GM10266 (cell line): ENCODE measurements at regions not wholly inside any gene's neighbourhood (a gene's known extent, or its start where the extent isn't known, plus 50 kb on each side); places are given as distances from the start of the nearest gene placed in this dataset.

Source experiments
- DNase-seq: peaks from one replicate; pipeline ENCODE4 v3.0.0; 2012; ENCODE audit errors: extremely low spot score
- CTCF ChIP-seq: IDR thresholded peaks from 2 replicates; pipeline ENCODE4 v1.5.1; 2012; ENCODE audit warnings: mild to moderate bottlenecking, low read depth; ENCODE audit not compliant: control insufficient read depth, insufficient read depth; ENCODE audit errors: missing control alignments

DNA sequence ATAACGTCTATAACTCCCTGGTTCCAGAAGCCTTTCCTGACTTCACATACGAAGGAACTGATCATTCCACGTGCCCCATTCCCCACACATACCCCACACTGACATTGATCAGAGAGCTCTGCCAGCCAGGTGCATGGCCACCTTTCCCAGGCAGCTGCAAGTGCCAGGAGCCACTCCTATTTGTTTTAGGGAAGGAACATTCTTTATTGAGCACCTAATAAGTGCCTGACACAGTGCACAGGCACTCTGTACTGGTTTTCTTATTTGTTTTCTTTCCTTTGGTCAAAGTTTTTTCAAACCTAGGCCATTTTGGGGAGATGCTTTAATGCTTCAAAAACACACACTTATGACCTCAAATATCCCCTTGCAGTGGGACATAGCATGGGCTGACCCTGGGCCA is 50.0 kb downstream of the PITPNM2 start:
- DNase-seq = no peak
- TF ChIP-seq CTCF = no peak

GRCh38 chr12:123100450-123100849 is 50.4 kb downstream of the PITPNM2 start:
- no peak for DNase-seq
- TF ChIP-seq CTCF = no peak

- no peak for TF ChIP-seq CTCF
- no peak for DNase-seq
These were observed 51.2 kb downstream of the PITPNM2 start for GRCh38 chr12:123099560-123100192.

GRCh38 chr12:123098780-123099179 is 52.1 kb downstream of the PITPNM2 start:
- no peak for DNase-seq
- TF ChIP-seq CTCF = no peak

DNA sequence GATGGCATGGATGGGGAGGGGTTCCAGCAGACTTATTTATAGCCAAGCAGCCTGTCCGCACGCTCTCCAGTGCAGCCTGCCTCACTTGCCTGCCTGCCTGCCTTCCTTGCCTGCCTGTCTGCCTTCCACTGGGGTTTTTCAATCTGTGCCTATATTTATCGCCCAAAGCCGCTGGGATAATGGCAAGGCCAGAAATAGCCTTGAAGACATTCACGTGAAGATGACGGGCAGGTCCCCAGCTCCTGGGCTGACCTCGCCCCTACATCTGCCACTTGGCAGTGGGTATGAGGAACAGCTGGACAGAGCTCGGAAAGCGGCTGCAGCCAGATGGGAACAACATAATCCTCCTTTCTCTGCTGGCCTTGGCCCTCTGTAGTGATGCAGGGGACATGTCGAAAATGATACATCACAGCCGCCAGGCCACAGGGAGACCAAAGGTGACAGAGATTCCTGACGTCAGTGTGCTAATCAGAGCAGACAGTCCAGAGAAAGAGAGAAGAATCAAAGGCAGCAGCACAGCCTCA is 53.3 kb downstream of the PITPNM2 start:
- no peak for TF ChIP-seq CTCF
- DNase-seq = no peak

GRCh38 chr12:123096741-123097140 is 54.1 kb downstream of the PITPNM2 start:
- no peak for DNase-seq
- no peak for TF ChIP-seq CTCF

DNA sequence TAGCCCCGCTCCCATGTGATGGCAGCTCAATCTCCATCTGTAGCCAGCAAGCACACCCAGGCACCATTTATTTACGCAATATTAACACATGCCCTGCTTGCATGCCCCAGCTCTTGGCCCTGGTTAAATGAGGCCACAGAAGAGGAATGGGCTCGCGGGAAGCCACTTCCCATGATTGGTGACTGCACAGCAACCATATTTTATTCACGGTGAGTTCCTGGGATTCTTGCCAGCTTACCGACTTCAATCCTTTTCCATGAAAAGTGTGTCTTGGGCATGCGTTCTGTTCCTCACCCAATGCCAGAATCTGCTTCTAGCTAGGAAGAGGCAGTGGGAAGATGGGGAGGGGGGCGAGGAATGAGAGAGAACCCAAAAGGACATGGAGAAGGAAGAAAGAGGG is 54.7 kb downstream of the PITPNM2 start:
- TF ChIP-seq CTCF = no peak
- DNase-seq = no peak
